ENCODE measurements at regions not wholly inside any gene's neighbourhood (a gene's known extent, or its start where the extent isn't known, plus 50 kb on each side); places are given as distances from the start of the nearest gene placed in this dataset.
A peak's percentile ranks its signal among the peaks of the same experiment; 100 is the strongest.

DNA sequence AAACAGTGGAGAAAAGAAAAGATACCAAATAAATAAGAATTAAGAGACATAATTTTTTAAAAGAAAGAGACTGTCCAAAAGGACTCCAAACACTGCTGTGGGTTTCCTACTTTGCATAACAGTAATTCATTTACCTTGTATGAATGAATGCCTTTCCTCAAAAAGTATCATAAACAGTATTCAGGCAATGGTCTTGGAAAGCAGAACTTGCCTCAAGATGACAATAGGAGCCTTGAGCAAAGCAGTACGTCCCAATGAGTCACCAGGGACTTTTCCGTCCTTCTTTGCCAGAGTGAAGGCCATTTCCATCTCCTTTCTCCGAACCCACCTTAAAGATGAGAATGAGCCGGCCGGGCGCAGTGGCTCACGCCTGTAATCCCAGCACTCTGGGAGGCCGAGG is 186.4 kb downstream of the ZBTB18 start:
- H3K27me3 ChIP-seq (ENCODE audit: control insufficient read depth in 2 of 2, insufficient read depth in 2 of 2, low read length in 2 of 2): no peaks in the 10 kb centered on the region
- no peak overlapping the region for H3K4me3 ChIP-seq (replicated peaks in 1 of 3; ENCODE audit: low read depth in 2 of 3, low read length in 3 of 3)
- peaks cover 0 to 3% (median 0%) of the 10 kb centered on the region in 7 donors for H3K9me3 Mint-ChIP-seq
- H3K27ac Mint-ChIP-seq: peak overlapping the region; percentile 23 to 93 (median 80)
- H3K4me3 Mint-ChIP-seq: peak overlapping the region in 1 of 2 donors; percentile 16
- H3K4me1 Mint-ChIP-seq: peaks cover 18% of the 10 kb centered on the region
- H3K36me3 ChIP-seq (replicated peaks in 1 of 2; ENCODE audit: control insufficient read depth in 1 of 2, insufficient read depth in 2 of 2, low read length in 2 of 2): no peaks in the 10 kb centered on the region
- intact Hi-C loops (cut with micrococcal nuclease): no loop called here
- H2AFZ ChIP-seq (ENCODE audit: insufficient read depth, low read depth, low read length, poor library complexity, severe bottlenecking): no peak overlapping the region
- H3K27ac ChIP-seq (ENCODE audit: low read depth in 1 of 2, low read length in 2 of 2): peak overlapping the region in 1 of 2 donors; percentile 12
- H3K4me2 ChIP-seq (replicated peaks; ENCODE audit: extremely low read depth, low read length, poor library complexity, severe bottlenecking): no peak overlapping the region
- H3K9me3 ChIP-seq (replicated peaks in 1 of 2; ENCODE audit: control insufficient read depth in 1 of 2, insufficient read depth in 1 of 2, low read length in 2 of 2): no peaks in the 10 kb centered on the region
- peak; percentile 78 to 91 (median 85) for DNase-seq
- peaks cover 0 to 1% (median 0%) of the 10 kb centered on the region in 3 donors for H3K27me3 Mint-ChIP-seq (ENCODE audit: low read depth in 3 of 3)
- H3K79me2 ChIP-seq (ENCODE audit: insufficient read depth, low read length): no peaks in the 10 kb centered on the region
- H3K9ac ChIP-seq (ENCODE audit: insufficient read depth, low read length, poor library complexity, severe bottlenecking): no peak overlapping the region
- no peaks in the 10 kb centered on the region for H4K20me1 ChIP-seq (ENCODE audit: insufficient read depth, low read length)
- H3K4me1 ChIP-seq (ENCODE audit: control insufficient read depth in 1 of 2, insufficient read depth in 2 of 2, low read length in 2 of 2): peaks cover 7 to 13% of the 10 kb centered on the region in 2 donors
- no peaks in the 10 kb centered on the region for H3K36me3 Mint-ChIP-seq
- WGBS (ENCODE audit: insufficient coverage): 65% methylated on average over 7 of the region's 8 CpGs
- TF ChIP-seq, protein P1, sequence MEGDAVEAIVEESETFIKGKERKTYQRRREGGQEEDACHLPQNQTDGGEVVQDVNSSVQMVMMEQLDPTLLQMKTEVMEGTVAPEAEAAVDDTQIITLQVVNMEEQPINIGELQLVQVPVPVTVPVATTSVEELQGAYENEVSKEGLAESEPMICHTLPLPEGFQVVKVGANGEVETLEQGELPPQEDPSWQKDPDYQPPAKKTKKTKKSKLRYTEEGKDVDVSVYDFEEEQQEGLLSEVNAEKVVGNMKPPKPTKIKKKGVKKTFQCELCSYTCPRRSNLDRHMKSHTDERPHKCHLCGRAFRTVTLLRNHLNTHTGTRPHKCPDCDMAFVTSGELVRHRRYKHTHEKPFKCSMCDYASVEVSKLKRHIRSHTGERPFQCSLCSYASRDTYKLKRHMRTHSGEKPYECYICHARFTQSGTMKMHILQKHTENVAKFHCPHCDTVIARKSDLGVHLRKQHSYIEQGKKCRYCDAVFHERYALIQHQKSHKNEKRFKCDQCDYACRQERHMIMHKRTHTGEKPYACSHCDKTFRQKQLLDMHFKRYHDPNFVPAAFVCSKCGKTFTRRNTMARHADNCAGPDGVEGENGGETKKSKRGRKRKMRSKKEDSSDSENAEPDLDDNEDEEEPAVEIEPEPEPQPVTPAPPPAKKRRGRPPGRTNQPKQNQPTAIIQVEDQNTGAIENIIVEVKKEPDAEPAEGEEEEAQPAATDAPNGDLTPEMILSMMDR (IDR thresholded peaks at IDR 0.05): no peak

DNA sequence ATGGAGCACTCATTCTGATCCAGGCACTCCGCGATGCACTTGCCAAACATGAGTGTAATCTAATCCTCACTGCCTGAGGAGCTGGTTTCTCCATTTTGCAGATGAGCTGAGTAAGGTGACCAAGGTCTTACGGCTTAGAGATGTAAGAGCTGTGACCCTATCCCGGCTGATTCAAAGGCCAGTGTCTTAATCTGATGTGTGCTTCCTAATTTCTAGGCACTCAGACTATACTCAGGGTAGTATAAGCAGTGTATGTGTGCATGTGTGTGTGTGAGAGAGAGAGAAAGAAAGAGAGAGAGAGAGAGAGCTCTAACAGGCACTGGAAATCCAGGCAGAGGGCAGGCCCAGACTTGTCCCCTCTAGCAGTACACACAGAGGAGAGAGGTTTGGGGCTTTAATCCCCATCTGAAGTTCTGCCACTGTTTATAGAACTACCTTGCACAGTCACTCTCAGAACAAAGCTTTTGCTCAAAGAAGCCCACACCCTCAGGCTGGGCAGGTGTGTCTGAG is 188.2 kb downstream of the ZBTB18 start:
- Histone ChIP-seq H3K9me3 (replicated peaks in 1 of 2; ENCODE audit: control insufficient read depth in 1 of 2, insufficient read depth in 1 of 2, low read length in 2 of 2) (no peaks in the 10 kb centered on the region), H3K4me2 (replicated peaks; ENCODE audit: extremely low read depth, low read length, poor library complexity, severe bottlenecking) (no peak overlapping the region), H4K20me1 (ENCODE audit: insufficient read depth, low read length) (no peaks in the 10 kb centered on the region), H3K36me3 (replicated peaks in 1 of 2; ENCODE audit: control insufficient read depth in 1 of 2, insufficient read depth in 2 of 2, low read length in 2 of 2) (no peaks in the 10 kb centered on the region), H3K9ac (ENCODE audit: insufficient read depth, low read length, poor library complexity, severe bottlenecking) (no peak overlapping the region), H3K4me1 (ENCODE audit: control insufficient read depth in 1 of 2, insufficient read depth in 2 of 2, low read length in 2 of 2) (peaks cover 7 to 11% of the 10 kb centered on the region in 2 donors), H2AFZ (ENCODE audit: insufficient read depth, low read depth, low read length, poor library complexity, severe bottlenecking) (peak overlapping the region; percentile 12), H3K79me2 (ENCODE audit: insufficient read depth, low read length) (no peaks in the 10 kb centered on the region), H3K27me3 (ENCODE audit: control insufficient read depth in 2 of 2, insufficient read depth in 2 of 2, low read length in 2 of 2) (no peaks in the 10 kb centered on the region), H3K27ac (ENCODE audit: low read depth in 1 of 2, low read length in 2 of 2) (no peak overlapping the region), H3K4me3 (replicated peaks in 1 of 3; ENCODE audit: low read depth in 2 of 3, low read length in 3 of 3) (no peak overlapping the region)
- H3K36me3 Mint-ChIP-seq: no peaks in the 10 kb centered on the region
- H3K27me3 Mint-ChIP-seq (ENCODE audit: low read depth in 3 of 3): peaks cover 0 to 2% (median 1%) of the 10 kb centered on the region in 3 donors
- peak overlapping the region in 2 of 7 donors; percentile 18 to 36 for H3K27ac Mint-ChIP-seq
- intact Hi-C loops (cut with micrococcal nuclease): no loop called here
- no peak for DNase-seq
- TF ChIP-seq, protein P1 (IDR thresholded peaks at IDR 0.05): no peak
- 100% methylated on average over 3 of the region's 4 CpGs for WGBS (ENCODE audit: insufficient coverage)
- peaks cover 0 to 1% (median 0%) of the 10 kb centered on the region in 7 donors for H3K9me3 Mint-ChIP-seq
- no peak overlapping the region for H3K4me3 Mint-ChIP-seq
- H3K4me1 Mint-ChIP-seq: peaks cover 14% of the 10 kb centered on the region

All from CD14-positive monocyte (primary cell).